Brain microvascular endothelial cell (primary cell): ENCODE measurements at regions not wholly inside any gene's neighbourhood (a gene's known extent, or its start where the extent isn't known, plus 50 kb on each side); places are given as distances from the start of the nearest gene placed in this dataset.
A peak's percentile ranks its signal among the peaks of the same experiment; 100 is the strongest.

Experiments
- DNase-seq: peaks from one replicate; pipeline ENCODE4 v3.0.0-alpha.2; 2020
- H3K27ac ChIP-seq: fragments of 250-450 bp; sonication (Bioruptor Pico); 2 replicates; pipeline ENCODE4 v1.5.1; 2020; ENCODE audit warnings: mild to moderate bottlenecking, moderate library complexity
- H3K27me3 ChIP-seq: fragments of 250-450 bp; sonication (Bioruptor Pico); replicated peaks from 2 replicates; pipeline ENCODE4 v1.5.1; 2020; ENCODE audit warnings: mild to moderate bottlenecking
- H3K36me3 ChIP-seq: fragments of 250-450 bp; sonication (Bioruptor Pico); replicated peaks from 2 replicates; pipeline ENCODE4 v1.5.1; 2020; ENCODE audit warnings: mild to moderate bottlenecking
- H3K4me3 ChIP-seq: 2 replicates; pipeline ENCODE4 v1.5.1; 2011; ENCODE audit warnings: low read depth, mild to moderate bottlenecking, control low read depth, low read length, moderate library complexity
- CTCF ChIP-seq: IDR thresholded peaks from 2 replicates; pipeline ENCODE4 v1.5.1; 2011; ENCODE audit warnings: low read depth, mild to moderate bottlenecking, moderate library complexity, low read length, control low read depth, inconsistent platforms; ENCODE audit errors: missing control alignments
- in situ Hi-C: cut with HindIII; loops from 2 replicates; pipeline ENCODE4 v1.10.0; 2017; ENCODE audit warnings: low sequenced_read_pairs, low pct_ligation_motif_present

GRCh38 chr12:124660851-124661250 is 93.4 kb upstream of the NCOR2 start:
- no peak for TF ChIP-seq CTCF
- Histone ChIP-seq H3K27ac (no peak overlapping the region), H3K27me3 (no peaks in the 10 kb centered on the region), H3K36me3 (no peaks in the 10 kb centered on the region), H3K4me3 (no peak overlapping the region)
- no peak for DNase-seq
- in situ Hi-C loops, result no loop called here

GRCh38 chr12:124658806-124659402 is 91.5 kb upstream of the NCOR2 start:
- Histone ChIP-seq H3K27ac (no peak overlapping the region), H3K4me3 (no peak overlapping the region), H3K36me3 (no peaks in the 10 kb centered on the region), H3K27me3 (no peaks in the 10 kb centered on the region)
- no peak for TF ChIP-seq CTCF
- no peak for DNase-seq
- in situ Hi-C loops, result no loop called here

- H3K27me3 ChIP-seq, result no peaks in the 10 kb centered on the region
- no peak for TF ChIP-seq CTCF
- DNase-seq, result no peak
- no peak overlapping the region for H3K27ac ChIP-seq
- no peaks in the 10 kb centered on the region for H3K36me3 ChIP-seq
- no peak overlapping the region for H3K4me3 ChIP-seq
- in situ Hi-C loops, result no loop called here
Observed at GRCh38 chr12:124658302-124658701, 90.9 kb upstream of the NCOR2 start.

- H3K36me3 ChIP-seq, result no peaks in the 10 kb centered on the region
- no peak overlapping the region for H3K27ac ChIP-seq
- TF ChIP-seq CTCF, result no peak
- in situ Hi-C loops, result no loop called here
- no peak overlapping the region for H3K4me3 ChIP-seq
- no peak for DNase-seq
- H3K27me3 ChIP-seq, result no peaks in the 10 kb centered on the region
Observed at GRCh38 chr12:124656947-124657434, 89.6 kb upstream of the NCOR2 start.

- peak overlapping the region; percentile 17 for H3K4me3 ChIP-seq
- TF ChIP-seq CTCF, result peak; percentile 58
- H3K27ac ChIP-seq, result peak overlapping the region; percentile 93
- peak; percentile 95 for DNase-seq
- no peaks in the 10 kb centered on the region for H3K27me3 ChIP-seq
- in situ Hi-C loops, result no loop called here
- no peaks in the 10 kb centered on the region for H3K36me3 ChIP-seq
Observed at GRCh38 chr12:124655698-124656516, 88.5 kb upstream of the NCOR2 start.
